Neutrophil (primary cell): ENCODE measurements at regions not wholly inside any gene's neighbourhood (a gene's known extent, or its start where the extent isn't known, plus 50 kb on each side); places are given as distances from the start of the nearest gene placed in this dataset.

Source experiments
- H3K27ac ChIP-seq: fragments of 200-600 bp; sonication (generic); 2 replicates; pipeline ENCODE4 v1.5.1; 2016; ENCODE audit warnings: mild to moderate bottlenecking, moderate library complexity
- H3K27me3 ChIP-seq: fragments of 200-600 bp; sonication (generic); 2 replicates; pipeline ENCODE4 v1.6.0; 2016; ENCODE audit warnings: mild to moderate bottlenecking
- H3K36me3 ChIP-seq: fragments of 200-600 bp; sonication (generic); 2 replicates; pipeline ENCODE4 v1.5.1; 2017
- H3K4me1 ChIP-seq, 2 experiments: fragments of 200-600 bp in 1 of 2; sonication (generic) in 1 of 2; 1 replicate in 1 of 2; 2 replicates in 1 of 2; pipeline versions ENCODE4 v1.5.1 to v1.6.1; 2013 to 2016; ENCODE audit warnings: low read depth in 1 of 2, low read length in 1 of 2, mild to moderate bottlenecking in 1 of 2, moderate library complexity in 1 of 2; ENCODE audit not compliant: control insufficient read depth in 1 of 2, insufficient read depth in 1 of 2
- H3K4me3 ChIP-seq, 2 experiments: fragments of 200-600 bp in 1 of 2; sonication (generic) in 1 of 2; 1 replicate in 1 of 2; 2 replicates in 1 of 2; pipeline ENCODE4 v1.5.1; 2013 to 2016; ENCODE audit warnings: low read depth in 1 of 2, low read length in 1 of 2, mild to moderate bottlenecking in 1 of 2, moderate library complexity in 1 of 2
- H3K9me3 ChIP-seq: fragments of 200-600 bp; sonication (generic); 2 replicates; pipeline ENCODE4 v1.5.1; 2016
- CTCF ChIP-seq: fragments of 200-600 bp; sonication (generic); IDR thresholded peaks from 2 replicates; pipeline ENCODE4 v1.5.1; 2016; ENCODE audit warnings: antibody characterized with exemption

DNA sequence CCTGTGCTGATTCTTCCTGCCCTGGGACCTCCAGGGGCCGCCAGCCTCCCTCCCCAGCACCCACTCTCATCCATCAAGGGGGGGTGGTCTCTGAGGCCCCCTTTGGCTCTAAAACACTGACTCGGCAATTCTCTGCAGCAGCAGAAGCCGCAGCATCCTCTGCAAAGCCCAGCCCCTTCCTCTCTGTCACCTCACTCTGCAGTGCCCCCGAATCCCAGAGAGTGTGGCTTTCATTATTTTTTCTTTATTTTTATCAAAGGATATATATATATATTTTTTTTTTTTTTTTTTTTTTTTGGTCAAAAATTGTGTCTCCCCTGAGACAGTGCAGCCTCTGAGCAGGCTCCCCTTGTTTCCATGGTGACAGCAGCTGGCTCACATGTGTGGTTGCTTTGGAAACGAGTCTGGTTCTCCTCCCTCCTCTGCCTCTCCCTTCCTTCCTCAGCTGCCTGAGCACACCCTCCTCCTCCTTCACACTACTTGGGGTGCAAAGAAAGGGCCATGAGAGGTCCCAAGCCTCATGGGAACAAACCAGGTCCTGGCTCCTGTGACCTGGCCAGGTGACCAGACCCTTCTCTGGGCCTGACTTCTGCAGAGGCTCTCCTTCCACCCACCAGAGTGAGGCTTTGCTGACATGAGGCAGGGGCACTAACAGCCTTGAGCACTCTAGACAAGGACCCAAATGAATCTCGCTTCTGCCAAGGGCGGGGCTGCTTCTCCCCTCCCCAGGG is 100.5 kb downstream of the LRRC74A start:
- Histone ChIP-seq H3K36me3 (no peaks in the 10 kb centered on the region), H3K4me3 (no peak overlapping the region), H3K4me1 (peaks cover 32 to 33% of the 10 kb centered on the region in 2 experiments), H3K27me3 (peaks cover 17% of the 10 kb centered on the region), H3K9me3 (no peaks in the 10 kb centered on the region), H3K27ac (no peak overlapping the region)
- no peak for TF ChIP-seq CTCF

DNA sequence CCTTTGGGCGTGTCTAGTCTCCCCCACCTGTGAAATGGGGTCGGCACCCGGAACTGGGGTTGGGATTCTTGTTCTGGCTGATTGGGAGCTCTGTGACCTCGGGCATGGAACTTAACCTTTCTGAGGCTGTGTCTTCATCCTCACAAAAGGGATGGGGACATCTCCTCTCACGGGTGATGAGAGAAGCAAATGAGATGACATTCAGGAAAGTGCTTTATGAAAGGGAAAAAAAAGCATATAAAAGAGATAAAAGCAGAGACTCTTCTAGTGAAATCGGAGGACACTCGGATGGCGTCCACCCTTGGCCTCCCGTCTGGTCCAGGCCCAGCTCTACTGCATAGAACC is 98.9 kb downstream of the LRRC74A start:
- no peak overlapping the region for H3K4me3 ChIP-seq
- H3K4me1 ChIP-seq, result peaks cover 32 to 37% of the 10 kb centered on the region in 2 experiments
- H3K36me3 ChIP-seq, result no peaks in the 10 kb centered on the region
- H3K27ac ChIP-seq, result no peak overlapping the region
- H3K9me3 ChIP-seq, result no peaks in the 10 kb centered on the region
- no peak for TF ChIP-seq CTCF
- H3K27me3 ChIP-seq, result peaks cover 17% of the 10 kb centered on the region

GRCh38 chr14:76924371-76925096 is 98.3 kb downstream of the LRRC74A start:
- no peak overlapping the region for H3K27ac ChIP-seq
- no peak overlapping the region for H3K4me3 ChIP-seq
- peaks cover 17% of the 10 kb centered on the region for H3K27me3 ChIP-seq
- no peak for TF ChIP-seq CTCF
- H3K9me3 ChIP-seq, result no peaks in the 10 kb centered on the region
- H3K4me1 ChIP-seq, result peaks cover 32 to 37% of the 10 kb centered on the region in 2 experiments
- H3K36me3 ChIP-seq, result no peaks in the 10 kb centered on the region

DNA sequence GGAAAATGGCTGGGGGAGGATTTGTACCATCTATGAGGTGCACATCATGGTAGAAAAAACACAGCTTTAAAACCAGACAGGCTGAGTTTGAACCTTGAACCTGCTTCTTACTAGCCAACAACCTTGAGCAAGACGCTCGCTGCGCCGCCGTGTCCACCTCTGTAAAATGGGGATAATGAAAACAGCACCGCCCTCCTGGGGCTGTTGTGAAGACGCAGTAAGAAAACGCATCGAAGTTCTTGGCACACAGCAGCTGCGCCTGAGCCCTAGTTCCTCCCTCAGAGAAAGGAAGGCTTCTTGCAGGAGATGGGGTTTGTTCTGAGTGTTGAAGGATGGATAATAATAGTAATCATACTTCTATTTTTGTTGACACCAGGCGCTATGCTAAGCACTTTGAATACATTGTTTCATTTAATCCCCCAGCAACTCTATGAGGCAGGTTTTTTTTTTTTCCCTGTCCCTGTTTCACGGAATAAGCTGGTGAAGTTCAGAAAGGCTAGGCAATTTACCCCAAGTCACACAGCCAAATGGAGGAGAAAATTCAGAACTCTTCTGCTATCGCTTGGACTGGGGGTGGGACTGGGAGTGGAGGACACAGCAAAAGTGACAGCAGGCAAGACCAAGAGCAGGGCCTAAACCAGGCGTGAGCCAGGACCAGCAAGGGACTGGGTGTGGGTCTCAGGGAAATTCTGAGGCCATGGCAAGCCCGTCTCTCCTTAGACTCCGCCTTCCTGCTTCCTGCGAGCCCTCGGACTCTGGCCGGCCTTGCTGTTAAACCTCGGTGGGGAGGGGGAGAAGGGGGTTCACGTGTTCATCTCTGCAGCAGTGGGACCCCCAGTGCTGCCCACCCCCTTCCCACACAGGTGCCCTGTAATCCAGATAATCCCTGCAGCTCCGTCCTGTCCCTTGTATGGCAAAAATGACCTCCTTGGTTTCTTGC is 97.5 kb downstream of the LRRC74A start:
- H3K27ac ChIP-seq, result no peak overlapping the region
- H3K27me3 ChIP-seq, result peaks cover 17% of the 10 kb centered on the region
- H3K4me3 ChIP-seq, result no peak overlapping the region
- TF ChIP-seq CTCF, result no peak
- peaks cover 32 to 37% of the 10 kb centered on the region in 2 experiments for H3K4me1 ChIP-seq
- no peaks in the 10 kb centered on the region for H3K36me3 ChIP-seq
- no peaks in the 10 kb centered on the region for H3K9me3 ChIP-seq

- peaks cover 17% of the 10 kb centered on the region for H3K27me3 ChIP-seq
- no peaks in the 10 kb centered on the region for H3K9me3 ChIP-seq
- H3K36me3 ChIP-seq, result no peaks in the 10 kb centered on the region
- peaks cover 40 to 46% of the 10 kb centered on the region in 2 experiments for H3K4me1 ChIP-seq
- H3K4me3 ChIP-seq, result no peak overlapping the region
- TF ChIP-seq CTCF, result no peak
- H3K27ac ChIP-seq, result no peak overlapping the region
Measured at GRCh38 chr14:76922584-76922983, 96.4 kb downstream of the LRRC74A start.
